Naive B cell (primary cell): ENCODE measurements at regions not wholly inside any gene's neighbourhood (a gene's known extent, or its start where the extent isn't known, plus 50 kb on each side); places are given as distances from the start of the nearest gene placed in this dataset.

Experiments used
- ATAC-seq, 2 donors: fragments of 150-1000 bp; cut with Tn5 transposase; 2 replicates each; pipeline ENCODE4 v1.10.0; 2021; ENCODE audit warnings: low read depth in 2 of 2, mild to moderate bottlenecking in 2 of 2, moderate library complexity in 2 of 2
- DNase-seq: peaks from one replicate; pipeline ENCODE4 v3.0.0; 2022
- H3K27ac Mint-ChIP-seq, 6 donors: one replicate each; pipeline ENCODE4 v1.8.0; 2020 to 2022; ENCODE audit warnings: mild to moderate bottlenecking in 6 of 6, mixed read lengths in 6 of 6, moderate library complexity in 5 of 6, inconsistent platforms in 2 of 6
- H3K27me3 Mint-ChIP-seq, 3 donors: one replicate each; pipeline ENCODE4 v1.8.0; 2021 to 2022; ENCODE audit warnings: mixed read lengths in 3 of 3, mild to moderate bottlenecking in 1 of 3
- H3K36me3 Mint-ChIP-seq, 2 donors: one replicate each; pipeline ENCODE4 v1.8.0; 2020 to 2022; ENCODE audit warnings: mixed read lengths in 2 of 2, inconsistent platforms in 1 of 2, mild to moderate bottlenecking in 1 of 2
- H3K4me1 Mint-ChIP-seq, 3 donors: one replicate each; pipeline ENCODE4 v1.8.0; 2020 to 2022; ENCODE audit warnings: mixed read lengths in 3 of 3, inconsistent platforms in 1 of 3, mild to moderate bottlenecking in 1 of 3, moderate library complexity in 1 of 3
- H3K4me3 Mint-ChIP-seq, 8 donors: one replicate each; pipeline ENCODE4 v1.8.0; 2020 to 2022; ENCODE audit warnings: mild to moderate bottlenecking in 8 of 8, mixed read lengths in 8 of 8, moderate library complexity in 8 of 8, inconsistent platforms in 2 of 8
- H3K9me3 Mint-ChIP-seq, 7 donors: one replicate each; pipeline ENCODE4 v1.8.0; 2020 to 2022; ENCODE audit warnings: mixed read lengths in 7 of 7, mild to moderate bottlenecking in 5 of 7, inconsistent platforms in 2 of 7, moderate library complexity in 1 of 7

DNA sequence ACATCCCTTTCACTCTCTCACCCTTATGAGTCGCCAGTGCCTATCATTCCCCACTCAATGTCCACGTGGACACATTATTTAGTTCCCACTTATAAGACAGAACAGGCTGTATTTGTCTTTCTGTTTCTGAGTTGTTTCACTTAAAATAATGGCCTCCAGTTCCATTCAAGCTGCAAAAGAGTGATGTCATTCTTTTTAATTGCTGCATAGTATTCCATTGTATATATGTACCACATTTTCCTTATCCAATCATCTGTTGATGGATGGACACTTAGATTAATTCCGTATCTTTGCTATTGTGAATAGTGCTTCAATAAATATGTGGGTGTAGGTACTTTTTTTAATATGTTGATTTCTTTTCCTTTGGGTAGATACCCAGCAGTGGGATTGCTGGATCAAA is 79.1 kb downstream of the ZNF365 start:
- peaks cover 0 to 2% (median 0%) of the 10 kb centered on the region in 7 donors for H3K9me3 Mint-ChIP-seq

DNA sequence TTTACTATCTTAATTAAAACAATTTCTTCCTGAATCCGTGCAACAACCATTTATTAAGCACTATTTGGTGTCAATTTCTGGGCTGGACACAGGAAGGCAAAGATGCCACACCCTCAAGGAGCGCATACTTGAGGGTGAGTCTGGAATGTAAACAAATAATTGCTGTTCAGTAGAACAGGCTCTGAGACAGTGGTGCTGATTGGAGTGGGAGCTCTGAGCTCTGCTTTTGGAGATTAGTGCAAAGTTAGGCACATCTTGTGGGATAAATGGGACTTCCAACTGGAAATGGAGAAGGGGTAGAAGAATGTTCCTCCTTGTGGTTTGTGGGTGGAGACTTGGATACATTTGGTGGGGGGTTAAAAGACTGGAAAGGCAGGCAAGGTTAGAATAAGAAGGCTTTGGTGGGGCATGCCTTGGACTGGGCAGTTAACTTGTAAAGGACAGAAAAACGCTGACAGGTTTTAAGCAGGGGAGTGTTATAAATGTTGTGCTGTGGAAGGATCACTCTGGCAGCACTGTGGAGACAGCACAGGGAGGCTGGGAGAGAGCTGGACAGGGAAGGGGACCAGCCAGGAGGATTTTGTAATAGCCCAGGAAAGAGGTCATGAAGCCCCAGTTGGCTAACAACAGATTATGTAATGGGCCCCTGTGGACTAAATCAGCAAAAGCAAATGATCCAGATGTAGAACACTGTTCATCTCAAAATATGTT is 80.7 kb downstream of the ZNF365 start:
- Mint-ChIP-seq H3K9me3 (peaks cover 0 to 2% (median 0%) of the 10 kb centered on the region in 7 donors), H3K4me1 (peaks cover 43 to 47% (median 47%) of the 10 kb centered on the region in 3 donors), H3K4me3 (peak overlapping the region in 1 of 8 donors; percentile 33), H3K27me3 (no peaks in the 10 kb centered on the region), H3K36me3 (no peaks in the 10 kb centered on the region), H3K27ac (peak overlapping the region in 4 of 6 donors; percentile 5 to 38 (median 18))
- DNase-seq (no peak), ATAC-seq (no peak)

More for the DNA sequence above, 79.1 kb downstream of the ZNF365 start:
- DNase-seq (no peak), ATAC-seq (no peak)
- H3K27ac Mint-ChIP-seq: no peak overlapping the region
- H3K36me3 Mint-ChIP-seq: no peaks in the 10 kb centered on the region
- H3K4me3 Mint-ChIP-seq: no peak overlapping the region
- peaks cover 0 to 3% (median 0%) of the 10 kb centered on the region in 3 donors for H3K27me3 Mint-ChIP-seq
- peaks cover 43 to 51% (median 46%) of the 10 kb centered on the region in 3 donors for H3K4me1 Mint-ChIP-seq

DNA sequence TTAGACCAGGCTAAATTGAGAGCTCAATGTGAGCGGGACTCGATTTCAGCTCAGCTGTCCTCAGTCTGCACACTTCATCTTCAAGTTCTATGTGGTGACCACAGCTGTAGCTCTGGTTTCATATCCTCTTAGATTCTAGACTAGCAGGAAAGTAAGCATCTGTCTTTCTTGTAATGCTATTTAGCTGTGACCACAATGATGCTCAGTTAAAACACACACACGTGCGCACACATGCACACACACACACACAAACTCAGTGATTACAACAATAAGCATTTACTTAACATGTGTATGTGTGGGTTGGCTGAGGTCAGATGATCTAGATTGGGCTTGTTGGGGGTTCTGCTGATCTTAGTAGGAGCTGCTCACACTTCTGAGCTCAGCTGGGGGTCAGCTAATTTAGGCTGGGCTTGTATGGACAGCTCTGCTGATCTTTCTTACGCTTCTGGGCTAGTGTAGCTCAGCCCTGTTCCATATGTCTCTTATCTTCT is 82.5 kb downstream of the ZNF365 start:
- Mint-ChIP-seq H3K4me1 (peaks cover 32 to 34% (median 33%) of the 10 kb centered on the region in 3 donors), H3K27ac (peak overlapping the region; percentile 68 to 95 (median 92)), H3K27me3 (no peaks in the 10 kb centered on the region), H3K4me3 (peak overlapping the region in 7 of 8 donors; percentile 28 to 80 (median 70)), H3K36me3 (no peaks in the 10 kb centered on the region), H3K9me3 (peaks cover 0 to 2% (median 0%) of the 10 kb centered on the region in 7 donors)
- ATAC-seq (peak; percentile 96 to 98), DNase-seq (peak; percentile 80)

DNA sequence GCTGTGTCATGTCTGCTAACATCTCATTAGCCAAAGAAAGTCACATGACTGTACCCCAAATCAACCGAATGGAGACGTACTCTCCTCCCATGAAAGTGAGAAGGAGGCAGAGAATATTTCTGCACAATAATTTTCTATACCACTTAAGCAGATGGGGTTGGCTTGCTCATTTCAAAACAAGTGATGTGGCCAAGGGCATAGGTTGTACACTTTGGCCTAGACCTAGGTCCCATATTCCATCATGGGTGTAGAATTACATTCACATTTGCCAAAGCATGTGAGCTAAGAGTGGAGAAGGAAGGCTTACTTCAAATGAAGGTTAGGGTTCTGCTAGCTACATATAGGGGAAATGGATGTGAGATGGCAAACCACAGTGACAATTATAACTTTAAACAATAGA is 83.0 kb downstream of the ZNF365 start:
- H3K9me3 Mint-ChIP-seq: peaks cover 0 to 2% (median 0%) of the 10 kb centered on the region in 7 donors
- H3K36me3 Mint-ChIP-seq: no peaks in the 10 kb centered on the region
- H3K27me3 Mint-ChIP-seq: no peaks in the 10 kb centered on the region
- DNase-seq (no peak), ATAC-seq (no peak)
- H3K4me1 Mint-ChIP-seq: peaks cover 27 to 32% (median 29%) of the 10 kb centered on the region in 3 donors
- peak overlapping the region in 6 of 8 donors; percentile 36 to 78 (median 65) for H3K4me3 Mint-ChIP-seq
- H3K27ac Mint-ChIP-seq: peak overlapping the region; percentile 68 to 95 (median 92)

DNA sequence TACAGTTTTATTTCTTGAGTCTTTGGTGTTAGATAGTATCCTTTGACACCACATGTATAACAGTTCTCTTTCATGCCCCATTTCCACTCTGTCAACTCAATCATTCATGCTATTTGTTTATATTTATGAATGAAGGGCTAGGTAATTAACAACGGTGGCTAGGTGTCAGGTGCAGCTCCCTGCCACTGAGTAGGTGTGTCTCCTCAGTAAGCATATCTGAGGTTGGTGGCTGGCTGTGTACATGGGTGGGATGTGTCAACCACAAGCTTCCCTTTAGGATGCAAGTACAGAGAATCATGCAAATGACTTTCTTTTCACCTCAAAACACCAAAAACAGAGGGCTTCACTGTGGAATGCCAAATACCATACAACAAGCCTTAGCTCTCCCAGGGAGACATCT is 83.4 kb downstream of the ZNF365 start:
- Mint-ChIP-seq H3K9me3 (peaks cover 0 to 2% (median 2%) of the 10 kb centered on the region in 7 donors), H3K27ac (peak overlapping the region in 5 of 6 donors; percentile 43 to 94 (median 89)), H3K4me3 (peak overlapping the region in 4 of 8 donors; percentile 21 to 70 (median 62)), H3K4me1 (peaks cover 23 to 33% (median 29%) of the 10 kb centered on the region in 3 donors), H3K27me3 (no peaks in the 10 kb centered on the region), H3K36me3 (no peaks in the 10 kb centered on the region)
- DNase-seq (no peak), ATAC-seq (no peak)

DNA sequence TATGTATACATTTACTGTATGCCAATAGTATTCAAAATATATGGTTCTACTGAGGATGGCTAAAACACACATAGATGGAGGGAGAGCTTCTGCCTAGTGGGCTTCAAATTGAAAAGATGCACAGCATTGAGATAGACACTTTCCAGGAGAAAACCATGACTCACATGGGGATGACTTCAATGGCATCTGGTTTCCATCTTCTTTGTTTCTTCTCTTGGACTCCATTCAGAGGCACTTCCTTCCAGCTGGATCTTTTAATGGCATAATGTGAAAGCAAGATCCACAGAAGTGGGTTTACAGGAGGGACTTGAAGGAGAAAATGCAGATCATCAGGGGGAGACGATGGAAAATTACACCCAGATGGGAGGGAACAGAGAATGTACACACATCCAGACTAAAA is 84.9 kb downstream of the ZNF365 start:
- no peak for DNase-seq
- peak overlapping the region in 1 of 8 donors; percentile 24 for H3K4me3 Mint-ChIP-seq
- H3K9me3 Mint-ChIP-seq: peaks cover 0 to 5% (median 2%) of the 10 kb centered on the region in 7 donors
- H3K4me1 Mint-ChIP-seq: peaks cover 23 to 33% (median 29%) of the 10 kb centered on the region in 3 donors
- ATAC-seq: no peak
- H3K36me3 Mint-ChIP-seq: peaks cover 0 to under 1% of the 10 kb centered on the region in 2 donors
- no peaks in the 10 kb centered on the region for H3K27me3 Mint-ChIP-seq
- H3K27ac Mint-ChIP-seq: peak overlapping the region in 2 of 6 donors; percentile 26 to 60

DNA sequence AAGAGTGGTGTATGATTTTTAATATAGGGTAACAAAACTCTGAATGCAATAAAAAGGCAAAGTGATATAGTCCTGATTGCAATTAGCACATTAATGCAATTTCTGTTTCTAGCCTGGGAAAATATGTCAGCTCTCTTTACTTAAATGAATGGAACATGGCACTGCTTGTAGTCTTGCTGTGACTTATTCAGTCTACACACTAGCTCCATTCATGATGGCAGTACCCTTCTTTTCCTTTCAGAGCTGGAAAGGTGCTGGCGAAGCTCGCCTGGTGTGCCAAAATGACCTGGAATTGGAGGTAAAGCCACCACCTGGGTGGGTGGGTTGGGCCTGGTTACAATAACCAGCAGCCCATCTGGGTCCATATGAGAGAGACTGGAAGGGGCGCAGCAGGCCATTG is 85.3 kb downstream of the ZNF365 start:
- Mint-ChIP-seq H3K27me3 (no peaks in the 10 kb centered on the region), H3K36me3 (peaks cover 0 to 5% of the 10 kb centered on the region in 2 donors), H3K9me3 (peaks cover 0 to 9% (median 2%) of the 10 kb centered on the region in 7 donors), H3K27ac (peak overlapping the region in 1 of 6 donors; percentile 60), H3K4me3 (no peak overlapping the region), H3K4me1 (peaks cover 23 to 33% (median 29%) of the 10 kb centered on the region in 3 donors)
- ATAC-seq: no peak
- DNase-seq: no peak

DNA sequence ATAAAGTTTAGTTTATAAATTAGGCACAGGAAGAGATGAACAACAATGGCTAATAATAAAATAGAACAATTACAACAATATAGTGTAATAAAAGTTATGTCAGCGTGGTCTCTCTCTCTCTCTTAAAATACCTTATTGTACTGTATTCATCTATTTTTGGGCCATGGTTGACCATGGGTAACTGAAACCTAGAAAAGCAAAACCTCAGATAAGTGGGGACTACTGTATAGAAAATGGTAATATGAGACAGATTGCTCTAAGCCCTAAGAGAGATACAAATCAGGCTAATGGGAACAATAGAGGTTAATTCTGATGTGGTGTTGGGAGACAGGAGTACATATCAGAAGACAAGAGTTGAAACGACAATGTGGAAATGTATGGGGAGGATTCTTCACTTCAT is 86.2 kb downstream of the ZNF365 start:
- no peaks in the 10 kb centered on the region for H3K27me3 Mint-ChIP-seq
- H3K36me3 Mint-ChIP-seq: peaks cover 0 to 9% of the 10 kb centered on the region in 2 donors
- ATAC-seq: no peak

DNA sequence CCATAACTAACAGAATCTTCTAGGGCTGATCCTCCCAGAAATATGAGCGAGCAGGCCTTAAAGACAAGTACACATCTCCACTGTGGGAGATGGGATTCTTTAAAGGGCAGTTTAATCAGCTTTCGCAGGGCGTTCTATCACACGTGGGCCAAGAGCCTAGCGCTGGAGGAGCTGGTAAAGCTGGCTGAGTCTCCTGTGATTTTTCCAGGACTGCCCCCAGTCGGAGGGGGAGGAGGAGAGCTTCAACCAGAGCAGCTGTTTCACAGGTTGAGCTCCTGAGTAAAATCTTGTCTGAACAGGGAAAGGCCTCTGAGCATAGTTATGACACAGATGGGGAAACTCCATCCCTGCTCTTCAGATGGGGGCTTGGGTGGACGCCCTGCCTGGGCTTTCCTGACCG is 87.0 kb downstream of the ZNF365 start:
- Mint-ChIP-seq H3K4me1 (peaks cover 22 to 28% (median 22%) of the 10 kb centered on the region in 3 donors), H3K27me3 (no peaks in the 10 kb centered on the region), H3K9me3 (peaks cover 0 to 18% (median 5%) of the 10 kb centered on the region in 7 donors), H3K4me3 (no peak overlapping the region), H3K36me3 (peaks cover 0 to 9% of the 10 kb centered on the region in 2 donors), H3K27ac (peak overlapping the region in 1 of 6 donors; percentile 4)
- DNase-seq (no peak), ATAC-seq (no peak)

More for the DNA sequence above, 86.2 kb downstream of the ZNF365 start:
- H3K27ac Mint-ChIP-seq: peak overlapping the region in 1 of 6 donors; percentile 50
- DNase-seq: no peak
- no peak overlapping the region for H3K4me3 Mint-ChIP-seq
- H3K4me1 Mint-ChIP-seq: peaks cover 23 to 30% (median 23%) of the 10 kb centered on the region in 3 donors
- H3K9me3 Mint-ChIP-seq: peaks cover 0 to 12% (median 4%) of the 10 kb centered on the region in 7 donors

DNA sequence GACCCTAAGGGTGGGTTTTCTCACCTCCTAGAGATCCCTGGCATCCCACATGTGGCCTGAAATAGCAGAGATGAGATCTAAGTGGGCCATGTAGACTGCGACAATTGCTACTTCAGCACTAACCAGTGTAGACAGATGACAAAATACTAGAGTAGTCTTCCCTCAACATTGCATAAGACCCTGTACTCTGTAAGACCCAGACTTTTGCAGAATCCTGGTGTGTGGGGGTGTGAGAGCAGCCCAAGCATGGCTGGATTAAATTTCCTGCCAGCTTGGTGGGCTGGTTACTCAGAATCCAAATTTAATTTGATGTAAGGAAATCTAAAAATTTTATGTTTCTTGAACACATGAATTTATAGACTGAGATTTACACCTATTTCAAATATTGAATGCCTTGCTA is 88.3 kb downstream of the ZNF365 start:
- H3K9me3 Mint-ChIP-seq: peaks cover 0 to 22% (median 5%) of the 10 kb centered on the region in 7 donors
- DNase-seq (no peak), ATAC-seq (no peak)
- peaks cover 0 to 9% of the 10 kb centered on the region in 2 donors for H3K36me3 Mint-ChIP-seq
- peaks cover 9 to 15% (median 9%) of the 10 kb centered on the region in 3 donors for H3K4me1 Mint-ChIP-seq
- H3K4me3 Mint-ChIP-seq: peak overlapping the region in 1 of 8 donors; percentile 54
- H3K27ac Mint-ChIP-seq: peak overlapping the region in 1 of 6 donors; percentile 78
- H3K27me3 Mint-ChIP-seq: no peaks in the 10 kb centered on the region

DNA sequence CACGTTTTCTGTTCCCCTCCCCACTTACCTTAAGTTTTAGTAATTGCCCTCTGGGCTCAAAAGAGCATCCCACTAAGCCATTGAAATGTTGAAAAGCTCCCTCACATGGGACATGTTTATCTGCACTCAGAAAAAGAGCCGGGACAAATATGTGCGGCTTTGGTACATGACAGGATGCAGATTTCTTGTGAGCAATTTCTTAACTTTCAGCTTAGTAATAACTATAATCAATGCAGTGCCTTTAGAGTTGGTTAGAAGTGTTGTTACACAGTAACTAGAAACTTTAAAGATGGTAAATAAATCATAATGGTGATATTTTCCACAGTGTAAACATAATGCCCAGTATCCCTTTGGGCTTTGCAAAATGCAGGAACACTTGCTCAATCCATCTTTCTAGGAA is 89.2 kb downstream of the ZNF365 start:
- H3K4me3 Mint-ChIP-seq: no peak overlapping the region
- DNase-seq: no peak
- H3K27me3 Mint-ChIP-seq: no peaks in the 10 kb centered on the region
- no peak for ATAC-seq
- peaks cover 0 to 22% (median 5%) of the 10 kb centered on the region in 7 donors for H3K9me3 Mint-ChIP-seq
- H3K36me3 Mint-ChIP-seq: peaks cover 0 to 9% of the 10 kb centered on the region in 2 donors
- no peak overlapping the region for H3K27ac Mint-ChIP-seq
- H3K4me1 Mint-ChIP-seq: peaks cover 0 to 6% (median 0%) of the 10 kb centered on the region in 3 donors

DNA sequence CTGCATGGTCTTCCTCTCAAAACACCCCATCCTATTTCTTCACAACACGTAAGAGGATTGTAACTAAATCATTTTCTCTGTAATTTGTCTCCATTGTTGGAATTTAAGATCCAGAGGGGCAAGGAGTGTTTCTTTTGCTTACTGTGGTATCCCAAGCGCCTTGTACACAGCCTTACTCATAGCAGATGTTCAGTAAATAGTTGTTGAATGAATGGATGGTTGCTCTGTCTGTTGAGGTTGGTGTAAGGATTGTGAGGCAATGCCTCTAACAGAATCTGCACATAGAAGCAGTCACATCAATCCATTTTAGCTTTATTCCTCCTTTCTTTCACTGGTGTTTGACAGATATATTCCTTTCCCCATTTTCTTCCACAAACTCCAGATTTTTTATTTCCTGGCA is 90.1 kb downstream of the ZNF365 start:
- H3K27ac Mint-ChIP-seq: no peak overlapping the region
- ATAC-seq (no peak), DNase-seq (no peak)
- peaks cover 0 to 9% of the 10 kb centered on the region in 2 donors for H3K36me3 Mint-ChIP-seq
- H3K4me1 Mint-ChIP-seq: peaks cover 0 to 6% (median 0%) of the 10 kb centered on the region in 3 donors
- no peak overlapping the region for H3K4me3 Mint-ChIP-seq
- H3K27me3 Mint-ChIP-seq: no peaks in the 10 kb centered on the region
- peaks cover 0 to 22% (median 5%) of the 10 kb centered on the region in 7 donors for H3K9me3 Mint-ChIP-seq

DNA sequence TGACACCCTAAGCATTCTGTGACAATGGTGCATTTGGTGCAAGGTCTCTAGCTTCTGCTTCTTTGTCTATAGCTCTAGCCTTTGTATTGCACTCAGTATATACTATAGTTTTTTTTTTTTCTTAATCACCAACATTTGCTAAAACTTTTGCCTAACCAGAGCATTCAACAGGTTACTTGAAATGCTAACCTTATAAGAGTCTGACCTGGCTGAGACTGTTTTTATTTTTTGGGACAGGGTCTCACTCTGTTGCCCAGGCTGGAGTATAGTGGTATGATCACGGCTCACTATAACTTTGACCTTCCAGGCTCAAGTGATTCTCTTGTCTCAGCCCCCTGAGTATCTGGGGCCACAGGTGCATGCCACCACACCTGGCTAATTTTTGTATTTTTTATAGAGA is 92.4 kb downstream of the ZNF365 start:
- no peaks in the 10 kb centered on the region for H3K27me3 Mint-ChIP-seq
- H3K9me3 Mint-ChIP-seq: peaks cover 0 to 22% (median 5%) of the 10 kb centered on the region in 7 donors
- peaks cover 0 to 4% (median 0%) of the 10 kb centered on the region in 3 donors for H3K4me1 Mint-ChIP-seq
- H3K4me3 Mint-ChIP-seq: no peak overlapping the region
- no peak overlapping the region for H3K27ac Mint-ChIP-seq
- DNase-seq (no peak), ATAC-seq (no peak)
- H3K36me3 Mint-ChIP-seq: peaks cover 0 to 9% of the 10 kb centered on the region in 2 donors
